GM18520 (cell line): ENCODE measurements at regions not wholly inside any gene's neighbourhood (a gene's known extent, or its start where the extent isn't known, plus 50 kb on each side); places are given as distances from the start of the nearest gene placed in this dataset.
"Not testable (repeated sequence)": the region's sequence is repeated elsewhere in the genome, so short reads cannot be mapped to it uniquely, and the experiment has no call there.

ENCODE experiments used
- ATAC-seq: cut with Tn5 transposase; IDR thresholded peaks from one replicate; pipeline ENCODE4 v1.9.1; 2021; ENCODE audit not compliant: unreplicated experiment

GRCh38 chr12:102669056-102669455 lies 188.7 kb upstream of the IGF1 start:
- no peak for ATAC-seq

- ATAC-seq: not testable (repeated sequence)
Measured at GRCh38 chr12:102666176-102666575, 185.8 kb upstream of the IGF1 start.

- ATAC-seq: no peak
Measured at GRCh38 chr12:102659200-102659911, 179.0 kb upstream of the IGF1 start.

- no peak for ATAC-seq
Measured at GRCh38 chr12:102653406-102653805, 173.0 kb upstream of the IGF1 start.

- ATAC-seq: no peak
Measured at GRCh38 chr12:102652645-102653313, 172.4 kb upstream of the IGF1 start.

- no peak for ATAC-seq
Measured at GRCh38 chr12:102645968-102646367, 165.6 kb upstream of the IGF1 start.

GRCh38 chr12:102643879-102644575 lies 163.7 kb upstream of the IGF1 start:
- ATAC-seq: no peak

GRCh38 chr12:102642199-102642598 lies 161.8 kb upstream of the IGF1 start:
- no peak for ATAC-seq

GRCh38 chr12:102640658-102641057 lies 160.3 kb upstream of the IGF1 start:
- not testable (repeated sequence) for ATAC-seq

GRCh38 chr12:102638777-102639176 lies 158.4 kb upstream of the IGF1 start:
- ATAC-seq: no peak

GRCh38 chr12:102633981-102634605 lies 153.7 kb upstream of the IGF1 start:
- no peak for ATAC-seq

GRCh38 chr12:102631274-102631673 lies 150.9 kb upstream of the IGF1 start:
- ATAC-seq: no peak

- no peak for ATAC-seq
Measured at GRCh38 chr12:102629262-102629888, 149.0 kb upstream of the IGF1 start.

GRCh38 chr12:102625819-102626218 lies 145.5 kb upstream of the IGF1 start:
- ATAC-seq: no peak

- ATAC-seq: no peak
Measured at GRCh38 chr12:102622618-102623017, 142.3 kb upstream of the IGF1 start.

- no peak for ATAC-seq
Measured at GRCh38 chr12:102618197-102618877, 138.0 kb upstream of the IGF1 start.

- no peak for ATAC-seq
Measured at GRCh38 chr12:102616692-102617091, 136.3 kb upstream of the IGF1 start.

GRCh38 chr12:102611995-102612394 lies 131.6 kb upstream of the IGF1 start:
- ATAC-seq: no peak

- no peak for ATAC-seq
Measured at GRCh38 chr12:102609996-102610395, 129.6 kb upstream of the IGF1 start.

GRCh38 chr12:102603021-102603420 lies 122.7 kb upstream of the IGF1 start:
- no peak for ATAC-seq

- ATAC-seq: no peak
Measured at GRCh38 chr12:102602521-102602920, 122.2 kb upstream of the IGF1 start.
